GM12891 (cell line): ENCODE measurements at regions not wholly inside any gene's neighbourhood (a gene's known extent, or its start where the extent isn't known, plus 50 kb on each side); places are given as distances from the start of the nearest gene placed in this dataset.
"Not testable (repeated sequence)": the region's sequence is repeated elsewhere in the genome, so short reads cannot be mapped to it uniquely, and the experiment has no call there.

Source experiments
- PAX5 ChIP-seq: IDR thresholded peaks from 2 replicates; pipeline ENCODE4 v1.6.1; 2011; ENCODE audit warnings: low read length, moderate library complexity, mild to moderate bottlenecking; ENCODE audit not compliant: insufficient read depth, severe bottlenecking
- POLR2A ChIP-seq: IDR thresholded peaks from 2 replicates; pipeline ENCODE4 v1.6.1; 2011; ENCODE audit warnings: low read depth, low read length, control low read depth
- POLR2AphosphoS5 ChIP-seq: IDR thresholded peaks from 2 replicates; pipeline ENCODE4 v1.6.1; 2011; ENCODE audit warnings: low read depth, low read length, control low read depth
- POU2F2 ChIP-seq: IDR thresholded peaks from 2 replicates; pipeline ENCODE4 v1.6.1; 2011; ENCODE audit warnings: low read depth, mild to moderate bottlenecking, control low read depth, low read length, moderate library complexity
- SPI1 ChIP-seq: IDR thresholded peaks from 2 replicates; pipeline ENCODE4 v1.6.1; 2011; ENCODE audit warnings: low read depth, low read length, control low read depth
- TAF1 ChIP-seq: IDR thresholded peaks from 2 replicates; pipeline ENCODE4 v1.6.1; 2011; ENCODE audit warnings: low read depth, low read length, control low read depth

DNA sequence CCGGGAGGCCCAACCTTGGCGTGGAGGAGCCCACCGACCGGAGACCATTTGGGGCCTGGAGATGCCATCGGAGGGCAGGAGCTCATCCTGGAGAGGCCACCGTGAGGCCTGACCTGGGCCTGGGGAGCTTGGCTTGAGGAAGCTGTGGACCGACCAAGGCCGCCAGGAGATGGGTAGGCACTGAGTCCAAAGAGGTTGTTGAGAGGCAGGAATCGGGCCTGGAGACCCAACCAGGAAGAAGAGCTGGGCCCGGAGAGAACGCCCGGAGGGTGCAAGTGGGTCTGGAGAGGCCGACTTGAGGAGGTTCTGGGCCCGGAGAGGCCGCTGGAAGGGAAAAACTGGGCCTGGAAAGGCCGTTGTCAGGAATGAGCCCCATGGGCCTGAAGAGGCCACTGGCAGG lies 313.8 kb downstream of the OR4F29 start:
- not testable (repeated sequence) for TF ChIP-seq SPI1, POLR2AphosphoS5, POLR2A, TAF1, PAX5, POU2F2
